Heart right ventricle (tissue), 16 donors: ENCODE measurements at regions not wholly inside any gene's neighbourhood (a gene's known extent, or its start where the extent isn't known, plus 50 kb on each side); places are given as distances from the start of the nearest gene placed in this dataset.
"Not testable (repeated sequence)": the region's sequence is repeated elsewhere in the genome, so short reads cannot be mapped to it uniquely, and the experiment has no call there.

Experiments
- ATAC-seq, 8 donors: fragments of 200-7000 bp; cut with Tn5 transposase; one replicate each; pipeline ENCODE4 v1.9.1; 2020; ENCODE audit warnings: mild to moderate bottlenecking in 8 of 8, moderate library complexity in 8 of 8, moderate number of reproducible peaks in 1 of 8
- DNase-seq, 2 donors: peaks; one replicate each; pipeline ENCODE4 v3.0.0-alpha.2; 2020
- H3K27ac ChIP-seq, 10 donors: fragments of 200-600 bp; sonication (generic) in 2 of 10; one replicate each; pipeline versions ENCODE4 v1.5.0 to v1.8.0; 2020 to 2022; ENCODE audit warnings: mild to moderate bottlenecking in 3 of 10
- H3K27me3 ChIP-seq, 7 donors: fragments of 200-600 bp; one replicate each; pipeline ENCODE4 v1.8.0; 2021 to 2022; ENCODE audit warnings: mild to moderate bottlenecking in 2 of 7
- H3K36me3 ChIP-seq, 9 donors: fragments of 200-600 bp; sonication (generic) in 1 of 9; one replicate each; pipeline versions ENCODE4 v1.5.0 to v1.8.0; 2020 to 2022; ENCODE audit warnings: mild to moderate bottlenecking in 2 of 9
- H3K4me1 ChIP-seq, 9 donors: fragments of 200-600 bp; sonication (generic) in 1 of 9; one replicate each; pipeline versions ENCODE4 v1.5.0 to v1.8.0; 2020 to 2022; ENCODE audit warnings: mild to moderate bottlenecking in 4 of 9
- H3K4me3 ChIP-seq, 10 donors: fragments of 200-600 bp; sonication (generic) in 2 of 10; one replicate each; pipeline versions ENCODE4 v1.5.0 to v1.8.0; 2020 to 2022; ENCODE audit warnings: mild to moderate bottlenecking in 7 of 10, moderate library complexity in 2 of 10
- H3K9me3 ChIP-seq, 11 donors: fragments of 200-600 bp in 10 of 11; sonication (generic) in 2 of 11; one replicate each; pipeline versions ENCODE4 v1.5.0 to v1.8.0; 2013 to 2022; ENCODE audit warnings: mild to moderate bottlenecking in 2 of 11, control low read depth in 1 of 11, moderate library complexity in 1 of 11
- CTCF ChIP-seq, 9 donors: fragments of 200-600 bp; sonication (generic) in 2 of 9; IDR thresholded peaks; one replicate each; pipeline versions ENCODE4 v1.5.0 to v1.8.0; 2021 to 2022; ENCODE audit warnings: antibody characterized with exemption in 9 of 9, mild to moderate bottlenecking in 5 of 9, moderate library complexity in 1 of 9
- WGBS, 2 donors: extraction: QIAGEN DNeasy Blood & Tissue Kit; methylation state at CpG; one replicate each; pipeline ENCODE4 v1.1.7; 2013; ENCODE audit warnings: inconsistent platforms in 1 of 2; 5-methylcytosine and 5-hydroxymethylcytosine counted together
- intact Hi-C, 10 donors: fragments of 100-400 bp; cut with DNase I; formaldehyde crosslinking; loops; one replicate each; pipeline versions ENCODE4 v1.11.1 to v1.14.2; 2022
- donor health status: Arrhythmogenic right ventricular cardiomyopathy.
- donor health status: ischemic (EF 13 %, LVEDD 7.1; RV severe dilation, severe dysfunction).
- donor health status: healthy with polysubstance abuse.
- donor health status: DM: no; HTN: yes; CAD: no.
- donor health status: DM: no; HTN: no; CAD: no.
- donor health status: ischemic (EF 25% LVEDD 6.9; RV normal size, moderate dysfunction).
- donor health status: ischemic (EF 25% LVEDD 5.7; RV mildly dilated, moderate dysfunction).
- donor health status: healthy.
- donor health status: DM: yes; HTN: yes; CAD: no.
- donor health status: Ischemic cardiomyopathy.
- donor health status: ischemic (EF 35%, LVEDD 5.7; RV mildly dilated, moderate dysfunction).
- donor health status: nonischemic (EF 11% LVEDD 7.7; RV severe dilation, severe dysfunction).
- donor health status: DM: yes; HTN: yes; CAD: no.
- donor health status: PGD.
- donor health status: ischemic (EF 29% LVEDD 5.4; RV normal size, mild dysfunction).
- donor health status: nonischemic (EF 23%, LVEDD 6.1; RV moderate dilation, normal function).

- Histone ChIP-seq H3K4me1 (no peaks in the 10 kb centered on the region), H3K27me3 (no peaks in the 10 kb centered on the region), H3K27ac (no peak overlapping the region), H3K9me3 (no peaks in the 10 kb centered on the region), H3K4me3 (no peak overlapping the region), H3K36me3 (no peaks in the 10 kb centered on the region)
- DNase-seq (no peak), ATAC-seq (no peak)
- TF ChIP-seq CTCF (IDR thresholded peaks at IDR 0.05) = no peak
- WGBS, 2 donors = 83 to 89% methylated on average over 4 of the region's 4 CpGs
- intact Hi-C loops = no loop called here
These were observed 101.7 kb upstream of the DNAJC1 start for GRCh38 chr10:22105270-22105669.

- TF ChIP-seq CTCF (IDR thresholded peaks at IDR 0.05) = peak in 4 of 9 donors; percentile 10 to 33 (median 18)
- no peaks in the 10 kb centered on the region for H3K36me3 ChIP-seq
- H3K9me3 ChIP-seq = peaks cover 0 to 8% (median 0%) of the 10 kb centered on the region in 11 donors
- no peak overlapping the region for H3K27ac ChIP-seq
- no peaks in the 10 kb centered on the region for H3K27me3 ChIP-seq
- no peak overlapping the region for H3K4me3 ChIP-seq
- H3K4me1 ChIP-seq = no peaks in the 10 kb centered on the region
- 83 to 89% methylated on average over 4 of the region's 4 CpGs for WGBS, 2 donors
- DNase-seq (no peak), ATAC-seq (no peak)
- intact Hi-C loops = no loop called here
These were observed 100.4 kb upstream of the DNAJC1 start for GRCh38 chr10:22103701-22104470.

- Histone ChIP-seq H3K36me3 (no peaks in the 10 kb centered on the region), H3K4me1 (no peaks in the 10 kb centered on the region), H3K27ac (no peak overlapping the region), H3K4me3 (no peak overlapping the region), H3K27me3 (no peaks in the 10 kb centered on the region), H3K9me3 (peaks cover 0 to 14% (median 0%) of the 10 kb centered on the region in 11 donors)
- WGBS, 2 donors = 87 to 90% methylated on average over 3 of the region's 3 CpGs
- ATAC-seq (no peak), DNase-seq (no peak)
- TF ChIP-seq CTCF (IDR thresholded peaks at IDR 0.05) = no peak
- intact Hi-C loops = no loop called here
These were observed 94.2 kb upstream of the DNAJC1 start for GRCh38 chr10:22097696-22098095.

GRCh38 chr10:22091260-22091659 is 87.7 kb upstream of the DNAJC1 start:
- 82 to 86% methylated on average over 1 of the region's 1 CpG for WGBS, 2 donors
- H3K27me3 ChIP-seq, DNase-seq, H3K27ac ChIP-seq, H3K36me3 ChIP-seq, H3K4me3 ChIP-seq, ATAC-seq, intact Hi-C loops, H3K9me3 ChIP-seq: not testable (repeated sequence)
- peaks cover 0 to 14% (median 9%) of the 10 kb centered on the region in 9 donors for H3K4me1 ChIP-seq

GRCh38 chr10:22087402-22087738 is 83.8 kb upstream of the DNAJC1 start:
- Histone ChIP-seq H3K4me1 (peaks cover 0 to 19% (median 11%) of the 10 kb centered on the region in 9 donors), H3K36me3 (no peaks in the 10 kb centered on the region), H3K9me3 (peaks cover 0 to 2% (median 0%) of the 10 kb centered on the region in 11 donors), H3K4me3 (no peak overlapping the region), H3K27ac (peak overlapping the region in 6 of 10 donors; percentile 5 to 74 (median 24)), H3K27me3 (no peaks in the 10 kb centered on the region)
- intact Hi-C loops = no loop called here
- ATAC-seq (no peak), DNase-seq (no peak)
- WGBS, 2 donors = 49 to 63% methylated on average over 2 of the region's 2 CpGs
- no peak for TF ChIP-seq CTCF (IDR thresholded peaks at IDR 0.05)
